HL-60 (cell line): ENCODE measurements at regions not wholly inside any gene's neighbourhood (a gene's known extent, or its start where the extent isn't known, plus 50 kb on each side); places are given as distances from the start of the nearest gene placed in this dataset.

Source experiments
- DNase-seq, 2 experiments: peaks; one replicate each; pipeline ENCODE4 v3.0.0-alpha.2; 2010 to 2020; ENCODE audit warnings: low read depth in 1 of 2, low spot score in 1 of 2
- H3K27ac ChIP-seq: fragments of 250-450 bp; sonication (Bioruptor Pico); replicated peaks from 2 replicates; pipeline ENCODE4 v1.5.1; 2020; ENCODE audit warnings: mild to moderate bottlenecking, moderate library complexity
- H3K27me3 ChIP-seq: fragments of 250-450 bp; sonication (Bioruptor Pico); 2 replicates; pipeline ENCODE4 v1.5.1; 2021; ENCODE audit warnings: mild to moderate bottlenecking, moderate library complexity; ENCODE audit not compliant: insufficient read depth, poor library complexity, severe bottlenecking
- H3K4me3 ChIP-seq: replicated peaks from 2 replicates; pipeline ENCODE4 v1.5.1; 2011; ENCODE audit warnings: mild to moderate bottlenecking, control low read depth, low read length; ENCODE audit not compliant: insufficient read depth
- GABPA ChIP-seq: IDR thresholded peaks from 2 replicates; pipeline ENCODE4 v1.6.1; 2012; ENCODE audit warnings: low read depth
- POLR2AphosphoS5 ChIP-seq: IDR thresholded peaks from 2 replicates; pipeline ENCODE4 v1.6.1; 2012; ENCODE audit warnings: low read depth
- SPI1 ChIP-seq: IDR thresholded peaks from 2 replicates; pipeline ENCODE4 v1.6.1; 2012; ENCODE audit warnings: low read depth, mild to moderate bottlenecking, borderline replicate concordance
- TF ChIP-seq, protein P1 (sequence below): IDR thresholded peaks from 2 replicates; pipeline ENCODE4 v1.6.1; 2012; ENCODE audit warnings: low read depth; ENCODE audit not compliant: insufficient replicate concordance
- TF ChIP-seq, protein P2 (sequence below): IDR thresholded peaks from one replicate; pipeline ENCODE4 v1.5.1; 2011; ENCODE audit warnings: low read length, control low read depth, inconsistent platforms; ENCODE audit not compliant: insufficient read depth

DNA sequence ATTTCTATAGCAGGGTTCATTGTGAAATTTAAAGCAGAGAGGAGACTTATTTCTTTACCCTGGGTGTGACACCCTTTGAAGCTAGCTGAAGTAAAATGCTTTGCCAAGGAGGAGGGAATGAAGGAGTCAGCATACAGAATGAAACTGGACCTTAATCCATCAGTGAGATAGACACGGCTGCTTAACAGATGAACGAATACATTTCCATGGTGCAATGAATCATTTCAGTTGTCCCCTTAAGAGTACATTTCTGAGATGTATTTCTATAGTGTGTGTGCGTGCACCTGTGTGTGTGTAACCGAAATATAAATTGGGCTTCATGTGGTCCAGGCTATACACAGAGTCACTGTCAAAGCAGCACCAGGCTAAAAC is 73.8 kb upstream of the CD93 start:
- Histone ChIP-seq H3K27ac (peak overlapping the region; percentile 71), H3K4me3 (no peak overlapping the region), H3K27me3 (no peaks in the 10 kb centered on the region)
- DNase-seq, result no peak
- TF ChIP-seq, protein P1, sequence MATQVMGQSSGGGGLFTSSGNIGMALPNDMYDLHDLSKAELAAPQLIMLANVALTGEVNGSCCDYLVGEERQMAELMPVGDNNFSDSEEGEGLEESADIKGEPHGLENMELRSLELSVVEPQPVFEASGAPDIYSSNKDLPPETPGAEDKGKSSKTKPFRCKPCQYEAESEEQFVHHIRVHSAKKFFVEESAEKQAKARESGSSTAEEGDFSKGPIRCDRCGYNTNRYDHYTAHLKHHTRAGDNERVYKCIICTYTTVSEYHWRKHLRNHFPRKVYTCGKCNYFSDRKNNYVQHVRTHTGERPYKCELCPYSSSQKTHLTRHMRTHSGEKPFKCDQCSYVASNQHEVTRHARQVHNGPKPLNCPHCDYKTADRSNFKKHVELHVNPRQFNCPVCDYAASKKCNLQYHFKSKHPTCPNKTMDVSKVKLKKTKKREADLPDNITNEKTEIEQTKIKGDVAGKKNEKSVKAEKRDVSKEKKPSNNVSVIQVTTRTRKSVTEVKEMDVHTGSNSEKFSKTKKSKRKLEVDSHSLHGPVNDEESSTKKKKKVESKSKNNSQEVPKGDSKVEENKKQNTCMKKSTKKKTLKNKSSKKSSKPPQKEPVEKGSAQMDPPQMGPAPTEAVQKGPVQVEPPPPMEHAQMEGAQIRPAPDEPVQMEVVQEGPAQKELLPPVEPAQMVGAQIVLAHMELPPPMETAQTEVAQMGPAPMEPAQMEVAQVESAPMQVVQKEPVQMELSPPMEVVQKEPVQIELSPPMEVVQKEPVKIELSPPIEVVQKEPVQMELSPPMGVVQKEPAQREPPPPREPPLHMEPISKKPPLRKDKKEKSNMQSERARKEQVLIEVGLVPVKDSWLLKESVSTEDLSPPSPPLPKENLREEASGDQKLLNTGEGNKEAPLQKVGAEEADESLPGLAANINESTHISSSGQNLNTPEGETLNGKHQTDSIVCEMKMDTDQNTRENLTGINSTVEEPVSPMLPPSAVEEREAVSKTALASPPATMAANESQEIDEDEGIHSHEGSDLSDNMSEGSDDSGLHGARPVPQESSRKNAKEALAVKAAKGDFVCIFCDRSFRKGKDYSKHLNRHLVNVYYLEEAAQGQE, result no peak
- TF ChIP-seq GABPA, result no peak
- TF ChIP-seq, protein P2, sequence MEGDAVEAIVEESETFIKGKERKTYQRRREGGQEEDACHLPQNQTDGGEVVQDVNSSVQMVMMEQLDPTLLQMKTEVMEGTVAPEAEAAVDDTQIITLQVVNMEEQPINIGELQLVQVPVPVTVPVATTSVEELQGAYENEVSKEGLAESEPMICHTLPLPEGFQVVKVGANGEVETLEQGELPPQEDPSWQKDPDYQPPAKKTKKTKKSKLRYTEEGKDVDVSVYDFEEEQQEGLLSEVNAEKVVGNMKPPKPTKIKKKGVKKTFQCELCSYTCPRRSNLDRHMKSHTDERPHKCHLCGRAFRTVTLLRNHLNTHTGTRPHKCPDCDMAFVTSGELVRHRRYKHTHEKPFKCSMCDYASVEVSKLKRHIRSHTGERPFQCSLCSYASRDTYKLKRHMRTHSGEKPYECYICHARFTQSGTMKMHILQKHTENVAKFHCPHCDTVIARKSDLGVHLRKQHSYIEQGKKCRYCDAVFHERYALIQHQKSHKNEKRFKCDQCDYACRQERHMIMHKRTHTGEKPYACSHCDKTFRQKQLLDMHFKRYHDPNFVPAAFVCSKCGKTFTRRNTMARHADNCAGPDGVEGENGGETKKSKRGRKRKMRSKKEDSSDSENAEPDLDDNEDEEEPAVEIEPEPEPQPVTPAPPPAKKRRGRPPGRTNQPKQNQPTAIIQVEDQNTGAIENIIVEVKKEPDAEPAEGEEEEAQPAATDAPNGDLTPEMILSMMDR, result no peak
- TF ChIP-seq POLR2AphosphoS5, result no peak
- TF ChIP-seq SPI1, result no peak

DNA sequence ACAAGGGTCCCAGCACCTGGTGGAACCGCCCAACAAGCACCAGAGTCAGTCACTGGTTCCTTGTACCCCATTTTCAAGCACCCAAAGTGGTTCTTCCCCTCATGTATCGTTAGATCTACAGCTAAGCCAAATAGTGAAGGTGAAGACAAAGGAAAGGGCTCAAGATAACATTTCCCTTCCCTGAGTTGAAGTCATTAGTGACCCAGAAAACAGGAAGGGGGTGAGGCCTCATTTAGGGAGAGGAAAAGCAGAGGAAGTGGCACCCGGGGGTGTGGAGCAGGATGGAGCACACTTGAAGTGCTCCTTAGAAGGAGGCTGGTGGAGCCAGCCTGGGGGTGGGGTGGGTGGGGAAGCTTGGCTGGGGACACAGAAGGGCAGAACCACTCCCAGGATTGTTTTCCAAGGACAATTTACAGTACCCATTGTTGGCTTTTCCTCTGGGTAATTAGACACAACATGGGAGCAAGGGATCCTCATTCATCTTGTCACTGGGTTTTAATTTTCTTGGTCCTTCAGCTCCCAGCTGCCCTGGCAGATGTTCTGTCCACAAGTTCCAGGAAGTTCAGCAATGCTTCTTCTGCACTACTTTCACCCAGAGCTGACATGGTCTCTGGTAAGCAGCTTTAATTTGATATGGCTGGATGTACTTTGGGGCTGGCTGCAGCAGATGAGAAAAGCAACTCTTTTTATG is 73.3 kb upstream of the CD93 start:
- TF ChIP-seq SPI1 (peak; percentile 91), POLR2AphosphoS5 (no peak), GABPA (no peak)
- TF ChIP-seq, protein P1, result no peak
- TF ChIP-seq, protein P2, result no peak
- peak in 1 of 2 experiments; percentile 78 for DNase-seq
- Histone ChIP-seq H3K4me3 (no peak overlapping the region), H3K27ac (peak overlapping the region; percentile 71), H3K27me3 (no peaks in the 10 kb centered on the region)

DNA sequence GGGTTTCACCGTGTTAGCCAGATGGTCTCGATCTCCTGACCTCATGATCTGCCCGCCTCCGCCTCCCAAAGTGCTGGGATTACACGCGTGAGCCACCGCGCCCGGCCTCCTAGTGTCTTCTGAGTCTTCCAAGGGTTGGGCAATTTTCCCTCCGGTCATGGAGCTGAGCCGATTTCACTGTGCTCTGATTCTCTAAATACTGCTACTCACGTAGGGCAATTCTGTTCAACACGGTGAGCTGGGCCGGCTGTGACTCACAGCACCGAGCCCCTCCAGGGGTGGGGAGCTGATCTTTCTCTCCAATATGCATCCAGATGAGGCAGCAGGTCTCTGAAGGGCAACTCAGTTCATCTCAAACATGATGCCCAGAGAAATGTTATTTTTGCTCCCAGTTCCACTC is 71.6 kb upstream of the CD93 start:
- no peak for DNase-seq
- Histone ChIP-seq H3K4me3 (no peak overlapping the region), H3K27ac (peak overlapping the region; percentile 71), H3K27me3 (no peaks in the 10 kb centered on the region)
- TF ChIP-seq, protein P2, result no peak
- TF ChIP-seq SPI1 (no peak), POLR2AphosphoS5 (no peak), GABPA (no peak)
- TF ChIP-seq, protein P1, result no peak
